ENCODE measurements at regions not wholly inside any gene's neighbourhood (a gene's known extent, or its start where the extent isn't known, plus 50 kb on each side); places are given as distances from the start of the nearest gene placed in this dataset.

GRCh38 chr12:125966641-125967040, 901.4 kb downstream of the AACS start:
- TF ChIP-seq POLR2A (IDR thresholded peaks at IDR 0.05) (no peak), CTCF (IDR thresholded peaks at IDR 0.05) (no peak), POLR2AphosphoS5 (IDR thresholded peaks at IDR 0.05) (no peak), EP300 (IDR thresholded peaks at IDR 0.05) (no peak)

Data from stomach (tissue), 4 donors.